ENCODE measurements at regions not wholly inside any gene's neighbourhood (a gene's known extent, or its start where the extent isn't known, plus 50 kb on each side); places are given as distances from the start of the nearest gene placed in this dataset.
"Not testable (repeated sequence)": the region's sequence is repeated elsewhere in the genome, so short reads cannot be mapped to it uniquely, and the experiment has no call there.

DNA sequence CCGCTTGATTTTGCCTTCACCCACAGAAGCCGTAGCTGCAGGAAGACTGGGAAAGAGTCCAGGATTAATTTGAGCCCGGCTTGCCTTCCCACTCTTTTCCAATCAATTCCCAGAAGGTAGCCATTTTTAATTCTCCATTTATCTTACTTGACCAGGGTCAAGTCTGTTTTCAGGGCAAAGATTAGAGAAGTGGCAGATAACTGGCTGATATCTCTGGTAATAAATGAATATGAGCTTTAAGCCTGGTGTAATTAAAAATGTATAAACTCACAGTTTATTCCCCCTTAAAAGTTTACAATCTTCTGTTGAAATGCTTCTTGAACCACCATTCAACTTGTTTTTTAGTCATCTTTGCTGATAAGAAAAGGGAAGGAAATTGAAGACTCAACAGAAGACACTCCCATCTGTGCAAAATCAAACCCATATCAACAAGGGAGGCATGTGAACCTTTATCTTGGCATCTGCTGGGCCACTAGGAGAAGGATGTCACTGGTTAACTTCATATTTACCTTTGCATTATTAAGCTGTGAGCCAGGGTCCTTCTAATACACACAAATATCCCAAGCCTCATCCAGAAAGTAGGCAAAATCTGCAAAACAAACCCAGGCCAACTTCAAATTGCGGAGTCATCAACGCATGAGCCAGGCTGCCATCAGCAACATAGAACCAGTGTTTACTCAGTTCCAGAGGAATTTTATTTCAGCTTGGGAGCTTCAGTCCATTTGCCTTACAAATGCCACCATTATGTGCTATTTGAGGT lies 314.6 kb upstream of the MAF start:
- DNase-seq = no peak

DNA sequence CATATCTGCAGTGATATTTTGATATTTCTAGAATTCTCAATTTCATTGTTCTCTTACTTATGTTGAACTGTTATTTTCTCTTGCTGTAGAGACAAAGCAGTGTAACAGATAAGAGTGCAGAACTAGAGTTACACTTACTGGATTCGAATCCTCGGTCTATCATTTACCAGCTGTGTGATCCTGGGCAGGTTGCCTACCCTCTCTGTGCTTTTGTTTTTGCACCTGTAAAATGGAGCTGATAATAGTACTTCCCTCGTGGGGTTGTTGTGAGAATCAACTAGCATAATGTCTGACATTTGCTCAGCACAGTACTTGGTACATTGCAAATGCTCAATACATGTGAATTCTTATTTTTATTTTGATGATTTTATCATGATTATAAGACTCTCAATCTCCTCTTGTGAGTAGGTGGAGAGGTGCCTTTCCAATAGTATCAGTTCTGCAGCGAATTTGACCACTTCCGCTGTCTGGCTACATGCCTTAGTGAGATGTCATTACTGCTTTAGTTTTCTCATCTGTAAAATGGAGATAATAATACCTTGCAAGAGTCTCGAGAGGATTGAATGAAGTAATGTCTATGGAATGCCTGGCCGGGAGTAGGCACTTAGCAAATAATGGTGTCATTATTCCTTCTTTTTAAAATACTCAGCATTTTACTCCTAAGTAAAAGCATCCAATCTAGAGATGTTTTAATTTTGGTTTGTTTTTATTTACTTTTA lies 312.2 kb upstream of the MAF start:
- DNase-seq = no peak

DNA sequence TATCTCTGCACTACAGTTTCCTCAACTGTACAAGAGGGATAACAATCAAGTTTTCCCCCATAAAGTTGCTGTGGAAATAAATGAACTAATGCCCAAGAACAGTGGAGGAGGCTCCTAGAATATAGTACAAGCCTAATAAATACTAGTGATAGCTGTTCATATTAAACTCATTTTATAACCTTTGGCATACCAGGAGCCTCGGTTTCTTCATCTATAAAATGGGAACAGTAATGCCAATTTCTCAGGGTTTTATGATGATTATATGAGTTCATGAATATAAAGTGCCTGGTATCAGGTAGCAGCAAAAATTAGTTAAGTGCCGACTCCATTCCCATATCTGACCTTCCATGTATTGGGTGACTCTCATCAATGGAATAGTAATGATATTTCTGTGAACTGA lies 311.1 kb upstream of the MAF start:
- DNase-seq = no peak

DNA sequence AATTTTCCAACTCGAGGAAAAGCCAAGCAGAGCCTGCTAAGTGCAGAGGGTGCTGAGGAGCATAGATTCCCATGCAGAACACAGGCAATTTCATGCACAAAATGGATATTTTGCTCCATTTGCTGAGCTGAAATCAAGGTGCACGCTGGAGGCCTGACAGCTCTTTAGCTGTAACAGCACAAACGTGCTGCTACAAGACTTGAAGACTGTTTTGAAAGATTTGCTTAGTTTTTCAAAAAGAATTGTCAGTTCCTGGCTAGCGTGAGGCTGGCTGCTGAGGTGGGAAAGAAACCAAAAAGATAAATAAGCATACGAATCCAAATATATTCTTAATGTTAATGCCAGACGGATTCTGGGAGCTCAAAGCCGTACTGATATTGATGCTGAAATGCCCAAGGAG lies 309.0 kb upstream of the MAF start:
- DNase-seq = no peak

DNA sequence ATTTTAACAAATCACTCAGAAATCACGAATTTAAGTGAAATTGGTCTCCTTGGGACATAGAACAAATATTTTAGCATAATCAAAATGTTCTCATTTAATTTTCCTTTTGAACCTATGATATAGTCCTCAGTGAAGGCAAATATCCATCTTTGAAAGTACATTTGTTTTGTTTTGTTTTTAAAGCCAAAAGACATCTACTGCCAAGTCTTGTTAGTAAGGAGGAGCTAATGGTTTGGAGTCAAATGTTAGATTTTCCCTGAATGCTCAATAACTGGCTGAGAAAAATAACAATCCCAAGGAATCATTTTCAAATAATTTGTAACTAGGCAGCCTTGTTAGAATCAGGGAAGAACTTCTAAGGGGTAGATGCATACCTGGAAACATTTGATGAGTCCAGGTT lies 302.9 kb upstream of the MAF start:
- DNase-seq = no peak

DNA sequence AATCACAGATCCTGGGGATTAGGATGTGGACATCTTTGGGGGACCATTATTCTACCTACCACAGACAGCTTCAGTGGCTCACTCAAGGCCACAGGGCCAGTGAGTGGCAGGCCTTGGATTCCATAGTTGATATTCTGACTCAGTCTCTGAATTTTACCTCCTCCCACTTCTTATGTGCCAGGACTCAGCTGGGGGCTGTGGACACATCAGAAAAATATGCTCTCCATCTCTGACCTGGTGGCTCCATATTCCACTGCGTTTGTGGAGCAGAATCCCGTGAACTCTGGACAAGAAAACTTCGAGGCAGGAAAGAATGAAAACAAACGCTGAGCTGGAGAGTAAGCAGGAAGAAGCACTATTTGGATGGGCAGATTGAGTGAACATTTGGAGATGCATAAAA lies 301.8 kb upstream of the MAF start:
- no peak for DNase-seq

DNA sequence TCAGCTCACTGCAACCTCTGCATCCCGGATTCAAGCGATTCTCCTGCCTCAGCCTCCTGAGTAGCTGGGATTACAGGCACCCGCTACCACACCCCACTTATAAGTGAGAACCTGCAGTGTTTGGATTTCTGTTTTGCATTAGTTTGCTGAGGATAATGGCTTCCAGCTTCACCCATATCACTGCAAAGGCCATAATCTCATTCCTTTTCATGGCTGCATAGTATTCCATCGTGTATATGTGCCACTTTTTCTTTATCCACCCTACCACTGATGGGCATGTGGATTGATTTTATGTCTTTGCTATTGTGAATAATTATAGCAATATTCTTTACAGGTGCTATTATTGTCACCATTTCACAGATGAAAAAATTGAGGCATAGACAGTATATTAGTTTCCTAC lies 301.0 kb upstream of the MAF start:
- DNase-seq = no peak

DNA sequence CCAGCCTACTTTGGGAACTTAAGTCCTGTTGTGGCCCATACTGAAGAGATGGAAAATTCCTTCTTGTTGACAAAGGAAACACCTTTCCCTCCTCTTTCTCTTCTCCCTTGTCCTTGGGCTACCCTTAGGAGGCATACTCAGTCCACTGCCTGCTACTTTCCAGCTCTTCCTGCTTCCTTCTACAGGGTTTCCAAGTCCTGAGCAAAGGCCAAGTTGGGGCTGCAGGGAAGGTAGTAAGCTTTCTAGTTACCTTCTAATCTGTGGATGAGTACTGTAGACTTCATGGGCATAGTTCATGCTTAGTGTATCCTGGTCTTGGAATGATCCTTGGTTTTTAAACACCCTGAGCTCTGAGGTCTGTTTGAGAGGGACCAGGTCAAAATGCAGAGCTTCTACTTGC lies 299.2 kb upstream of the MAF start:
- no peak for DNase-seq

DNA sequence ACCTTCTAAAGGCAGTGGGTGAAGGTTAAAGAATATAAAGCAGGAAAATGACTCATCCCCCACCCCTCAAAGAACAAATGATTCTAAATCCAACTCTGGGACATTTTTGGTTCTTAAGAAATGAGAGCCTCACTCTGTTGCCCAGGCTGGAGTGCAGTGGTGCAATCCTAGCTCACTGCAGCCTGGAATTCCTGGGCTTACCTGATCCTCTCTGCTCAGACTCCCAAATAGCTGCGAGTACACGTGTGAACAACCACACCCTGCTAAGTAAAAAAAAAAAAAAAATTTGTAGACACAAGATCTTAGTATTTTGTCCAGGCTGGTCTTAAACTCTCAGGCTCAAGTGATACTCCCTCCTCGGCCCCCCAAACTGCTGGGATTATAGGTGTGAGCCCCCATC lies 298.8 kb upstream of the MAF start:
- DNase-seq = no peak

DNA sequence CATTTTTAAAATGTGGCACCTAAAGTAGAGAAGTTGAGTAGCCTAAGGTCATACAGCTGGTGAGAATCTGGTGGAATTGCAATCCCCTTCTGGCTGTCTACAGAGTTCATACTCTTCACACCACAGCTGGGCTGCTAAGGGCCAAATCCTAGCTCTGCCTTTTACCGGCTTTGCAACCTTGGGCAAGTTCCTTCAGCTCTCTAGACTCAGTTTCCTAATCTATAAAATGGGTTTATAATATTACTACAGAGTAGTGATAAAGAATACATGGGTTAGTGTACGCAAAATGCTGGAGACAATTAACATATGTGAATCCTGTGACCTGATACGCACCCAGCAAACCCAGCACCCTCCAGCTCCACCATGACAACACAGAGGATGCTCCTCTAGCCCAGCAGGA lies 298.2 kb upstream of the MAF start:
- DNase-seq = no peak

DNA sequence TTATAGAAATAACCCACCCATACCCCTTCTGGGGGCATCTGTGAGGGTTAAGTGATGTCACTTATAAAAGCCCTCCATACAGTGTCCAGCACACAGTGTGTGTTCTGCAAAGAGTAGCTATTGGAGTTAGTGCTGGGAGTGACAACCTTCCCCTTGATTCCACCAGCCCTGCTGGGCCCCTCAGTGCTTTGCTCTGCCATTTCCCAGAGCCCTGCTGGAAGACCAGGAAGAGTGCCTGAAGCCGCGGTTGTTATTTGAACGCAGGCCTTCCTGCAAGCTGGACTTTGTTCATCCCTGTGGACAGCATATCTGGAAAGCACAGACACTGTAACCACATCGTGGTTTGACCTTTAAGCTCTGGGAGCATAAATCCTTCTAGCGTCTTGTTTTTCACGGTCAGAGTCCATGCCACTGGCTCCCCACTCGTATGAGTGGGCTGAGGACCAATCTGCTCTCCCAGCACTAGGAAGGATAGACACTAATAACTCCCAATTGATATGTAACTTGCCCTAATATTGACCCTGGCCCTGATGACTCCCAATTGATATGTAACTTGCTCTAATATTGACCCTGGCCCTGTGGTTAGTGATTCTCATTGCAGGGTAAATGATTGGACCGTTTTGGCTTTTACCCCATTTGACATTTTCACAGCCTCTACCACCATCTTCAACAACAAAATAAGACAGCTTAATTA lies 297.1 kb upstream of the MAF start:
- DNase-seq = no peak

DNA sequence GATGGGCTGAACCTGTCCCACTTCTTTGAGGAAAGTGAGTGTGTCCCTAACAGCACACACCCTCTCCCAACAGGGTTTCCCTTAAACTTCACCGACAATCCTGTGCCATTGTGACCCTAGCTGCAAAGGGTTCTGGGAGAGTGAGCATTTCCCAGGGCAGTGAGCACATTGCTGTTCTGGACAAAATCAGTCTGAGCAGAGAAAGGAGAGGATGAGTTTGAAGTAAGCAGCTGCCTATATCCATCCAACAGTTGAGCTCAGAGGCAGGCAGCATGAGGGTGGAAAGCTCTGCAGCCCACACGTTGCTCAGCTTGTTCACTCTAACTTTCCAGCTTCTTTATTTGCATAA lies 296.5 kb upstream of the MAF start:
- DNase-seq = no peak

DNA sequence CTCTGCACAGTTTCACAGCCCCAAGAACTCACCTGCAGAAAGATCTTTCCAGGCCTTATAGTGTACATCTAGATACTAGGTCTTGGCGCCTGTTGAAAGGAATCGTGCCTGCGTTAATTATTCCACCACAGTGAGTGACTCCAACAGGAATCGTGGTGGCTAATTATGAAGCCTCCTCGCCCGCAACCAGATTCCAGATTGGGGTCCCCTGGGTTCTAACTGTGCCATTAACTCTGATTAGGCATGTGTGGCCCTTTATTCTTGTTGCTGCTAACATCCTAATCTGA lies 295.3 kb upstream of the MAF start:
- no peak for DNase-seq

DNA sequence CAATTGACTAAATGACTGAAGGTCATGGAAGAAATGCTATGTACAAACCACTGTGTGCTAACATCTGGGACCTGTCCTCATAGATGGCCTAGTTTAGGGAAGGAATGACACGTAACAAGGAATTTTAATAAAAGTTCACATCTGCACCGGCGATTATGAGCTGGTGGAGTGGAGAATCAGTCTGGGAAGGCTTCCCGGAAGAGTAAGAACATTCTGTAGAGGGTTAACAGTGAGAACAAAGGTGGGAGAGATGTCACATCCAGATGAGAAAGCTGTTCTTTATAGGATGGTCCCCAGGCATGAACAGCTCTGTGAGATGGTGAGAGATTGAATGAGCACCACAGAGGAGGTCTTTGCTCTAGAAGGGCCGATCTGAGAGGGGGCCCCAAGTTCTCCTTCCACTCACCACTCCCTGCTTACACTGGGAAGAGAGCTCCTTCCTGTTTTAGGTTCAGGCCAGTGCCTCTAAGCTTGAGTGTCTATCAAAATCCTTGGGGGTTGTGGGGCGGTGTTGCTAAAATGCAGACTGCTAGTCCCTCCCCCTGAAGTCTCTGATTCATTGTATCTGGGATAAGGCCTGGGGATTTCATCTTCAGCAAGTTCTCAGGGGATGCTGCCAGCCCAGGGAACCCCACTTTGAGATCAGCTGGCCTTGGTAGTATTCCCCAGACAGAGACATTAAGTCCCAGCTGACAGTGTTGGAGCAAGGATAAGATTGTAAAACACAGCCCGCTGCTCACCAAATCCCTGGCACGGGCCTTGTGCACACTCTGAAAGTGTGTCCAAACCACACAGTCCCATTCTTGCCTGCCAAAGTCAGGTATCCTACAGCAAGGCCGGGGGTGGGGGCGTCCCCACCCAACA lies 294.7 kb upstream of the MAF start:
- no peak for DNase-seq

DNA sequence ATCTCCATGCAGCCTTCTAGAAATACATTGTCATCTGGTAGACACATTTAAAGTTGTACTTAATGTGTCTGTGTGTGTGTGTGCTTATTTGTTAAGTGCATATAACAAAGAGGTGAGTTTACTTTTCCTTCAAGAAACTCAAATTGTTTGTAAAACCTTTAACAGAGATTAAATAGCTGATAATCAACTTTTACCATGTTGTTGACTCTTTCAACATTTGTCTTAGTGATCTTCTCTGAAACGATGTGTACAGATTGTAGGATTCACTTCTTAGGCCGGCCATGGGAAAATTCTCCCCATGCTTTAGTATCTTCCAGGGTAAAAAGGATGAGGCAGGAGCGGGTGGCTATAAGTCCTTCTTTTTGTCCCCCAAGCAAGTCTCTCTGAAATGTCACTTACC lies 292.9 kb upstream of the MAF start:
- no peak for DNase-seq

DNA sequence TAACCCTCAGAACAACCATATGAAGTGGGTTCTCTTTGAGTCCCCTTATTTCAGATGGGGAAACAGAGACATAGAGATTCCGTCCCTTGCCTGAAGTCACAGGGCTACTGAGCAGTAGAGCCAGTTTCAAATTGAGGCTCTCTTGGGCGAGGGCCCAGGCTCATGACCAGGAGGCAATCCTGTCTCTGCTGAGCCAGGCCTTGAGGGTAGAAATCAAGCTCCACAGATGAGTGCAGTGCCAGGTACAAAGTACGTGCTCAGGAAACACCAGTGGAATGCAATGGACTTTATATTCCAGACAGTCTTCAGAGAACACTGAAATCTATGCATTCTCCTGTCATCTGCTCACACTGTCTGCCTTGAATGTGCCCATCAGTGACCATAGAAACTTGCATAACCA lies 291.7 kb upstream of the MAF start:
- DNase-seq = no peak

DNA sequence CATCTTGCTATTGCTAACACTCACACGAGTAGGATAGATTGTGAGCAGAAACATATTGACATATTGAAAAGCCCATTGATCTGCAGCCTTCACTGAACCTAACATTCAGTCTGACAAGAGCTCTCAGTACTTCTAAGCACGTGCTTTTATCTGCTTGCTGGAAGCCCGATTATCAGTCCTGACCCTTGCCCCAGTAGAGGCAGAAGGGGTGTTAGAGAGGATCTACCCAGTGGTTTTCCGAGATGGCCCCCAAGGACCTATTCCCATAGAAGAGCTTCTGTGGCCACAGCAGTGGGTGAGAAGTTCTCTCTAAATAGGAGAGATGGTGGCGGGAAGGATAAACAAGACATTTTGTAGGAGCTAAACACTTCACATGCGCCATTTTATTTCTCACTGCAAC lies 290.9 kb upstream of the MAF start:
- DNase-seq = no peak

DNA sequence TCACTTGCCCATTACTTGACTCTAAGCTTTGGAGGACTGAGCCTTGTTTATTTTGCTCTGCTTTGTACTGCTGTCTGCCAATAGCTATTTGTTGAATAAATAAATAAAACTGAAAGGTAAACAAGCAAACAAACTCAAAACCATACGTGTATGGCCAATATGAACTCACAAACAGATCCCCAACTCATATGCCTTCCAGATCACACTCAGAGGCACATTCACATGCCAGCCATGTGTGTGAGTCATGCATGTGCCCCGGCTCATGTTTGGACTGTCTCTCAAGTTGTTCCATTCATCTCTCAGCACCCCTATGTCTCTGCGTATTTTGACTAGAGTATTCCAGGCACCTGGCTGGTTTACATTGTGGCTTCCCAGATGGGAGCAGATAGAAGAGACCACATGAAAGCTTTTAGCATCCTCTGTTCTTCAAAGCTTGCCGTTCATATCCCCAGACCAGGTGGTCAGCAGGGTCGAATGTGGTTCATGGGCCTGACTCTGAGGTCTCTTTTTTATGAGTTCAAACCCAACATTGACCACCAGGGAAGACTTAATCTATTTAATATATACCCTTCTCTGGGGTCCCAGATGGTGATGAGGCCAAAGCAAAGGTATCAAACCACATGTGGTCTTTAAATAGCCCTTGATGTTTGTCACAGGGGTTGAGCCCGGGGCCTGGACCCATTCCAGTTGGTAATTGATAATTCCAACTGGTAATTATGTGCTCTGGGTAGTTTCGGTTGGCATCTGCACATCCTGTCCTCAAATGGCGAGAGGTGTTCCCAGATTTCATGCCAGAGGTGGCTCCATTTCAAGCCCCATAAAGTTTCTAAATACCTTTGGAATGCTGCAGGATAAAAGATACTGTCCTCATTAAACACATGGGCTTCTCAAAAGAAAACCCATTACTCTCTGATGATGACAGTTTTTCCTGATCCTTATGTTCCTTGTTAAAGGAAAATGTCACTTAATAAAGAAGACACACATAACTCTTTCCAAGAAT lies 287.3 kb upstream of the MAF start:
- no peak for DNase-seq

DNA sequence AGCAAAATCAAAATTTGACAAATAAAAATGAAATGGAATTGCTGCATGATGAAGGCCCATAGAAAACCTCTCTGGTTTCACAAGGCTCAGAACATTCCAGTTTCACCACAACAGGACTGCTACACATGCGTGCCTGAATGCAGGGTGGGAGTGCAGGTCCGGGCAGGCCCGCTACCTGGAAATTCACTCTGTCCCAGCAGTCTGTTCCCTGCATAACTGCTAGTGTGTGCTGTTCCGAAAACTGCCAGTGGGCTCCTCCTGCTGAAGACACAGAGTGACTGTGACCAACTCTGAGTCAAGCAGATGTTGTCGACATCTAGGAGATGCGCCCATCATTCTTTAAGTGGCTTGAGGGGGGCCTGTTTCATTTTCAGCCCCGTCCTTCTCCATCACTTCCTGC lies 284.8 kb upstream of the MAF start:
- no peak for DNase-seq

DNA sequence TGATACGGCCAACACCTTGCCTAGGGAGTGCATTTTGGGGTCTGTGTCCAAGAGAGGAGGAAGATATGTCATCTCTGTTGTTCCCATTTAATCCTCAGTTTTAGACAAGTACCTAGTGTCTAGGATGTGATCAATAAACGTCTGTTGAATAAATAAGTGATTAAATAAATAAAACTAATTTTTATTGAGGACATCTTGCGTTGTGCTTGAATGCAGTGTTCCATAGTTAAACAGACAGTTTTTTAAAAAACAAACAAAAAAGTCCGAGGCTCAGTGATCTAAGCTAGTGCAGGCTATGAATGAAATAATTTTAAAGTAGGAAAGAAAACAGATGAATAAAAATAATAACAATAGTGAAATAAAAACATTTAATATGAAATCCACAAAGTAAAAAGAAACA lies 283.0 kb upstream of the MAF start:
- no peak for DNase-seq

DNA sequence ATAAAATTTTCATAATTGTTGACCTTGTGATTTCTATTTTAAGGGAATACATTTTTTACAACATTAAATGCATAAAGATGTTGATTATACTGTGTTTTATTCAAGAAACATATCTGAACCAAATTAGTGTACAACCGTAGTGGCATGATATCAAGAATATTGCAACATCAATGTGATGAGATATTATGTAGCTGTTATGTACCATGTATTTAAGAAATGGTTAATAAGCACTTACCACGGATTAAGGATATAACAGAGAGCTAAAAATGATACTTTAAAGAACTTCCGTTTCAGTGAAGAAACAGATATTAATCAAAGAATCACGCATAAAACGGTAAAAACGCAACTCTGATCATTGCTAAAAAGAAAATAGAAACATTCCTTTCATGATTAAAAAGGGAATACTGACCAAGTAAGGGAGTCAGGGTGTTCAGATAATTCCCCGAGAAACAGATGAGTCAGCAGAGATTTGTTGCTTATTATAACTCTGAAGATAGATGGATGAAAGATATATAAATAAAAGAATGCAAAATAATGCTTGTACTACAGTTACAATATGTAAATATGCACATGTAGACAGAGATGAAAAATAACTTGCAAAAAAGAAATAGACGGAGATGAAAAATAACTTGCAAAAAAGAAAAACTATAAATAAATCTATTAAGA lies 281.9 kb upstream of the MAF start:
- no peak for DNase-seq

DNA sequence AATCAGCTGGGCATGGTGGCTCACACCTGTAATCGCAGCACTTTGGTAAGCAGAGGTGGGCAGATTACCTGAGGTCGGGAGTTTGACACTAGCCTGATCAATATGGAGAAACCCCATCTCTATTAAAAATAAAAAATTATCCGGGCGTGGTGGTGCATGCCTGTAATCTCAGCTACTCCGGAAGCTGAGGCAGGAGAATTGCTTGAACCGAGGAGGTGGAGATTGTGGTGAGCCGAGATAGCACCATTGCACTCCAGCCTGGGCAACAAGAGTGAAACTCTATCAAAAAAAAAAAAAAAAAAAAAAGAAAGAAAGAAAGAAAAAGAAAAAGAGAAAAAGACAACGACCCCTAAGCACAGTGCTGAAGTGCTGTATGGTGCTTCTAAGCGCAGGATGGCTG lies 280.6 kb upstream of the MAF start:
- DNase-seq = not testable (repeated sequence)
